Natural killer cell treated with Interleukin-12 subunit alpha and Interleukin-12 subunit beta and Interleukin-15 and Interleukin-18, amount 100 ng/mL, for 72 hours (primary cell): ENCODE measurements at regions not wholly inside any gene's neighbourhood (a gene's known extent, or its start where the extent isn't known, plus 50 kb on each side); places are given as distances from the start of the nearest gene placed in this dataset.

ENCODE experiments used
- ATAC-seq, 2 donors: fragments of 150-1000 bp; cut with Tn5 transposase in 1 of 2; sonication (Bioruptor Pico), chemical (Tn5 transposase) in 1 of 2; 2 replicates each; pipeline ENCODE4 v1.10.0; 2021
- DNase-seq: peaks from one replicate; pipeline ENCODE4 v3.0.0; 2022; ENCODE audit warnings: low spot score
- H3K27ac Mint-ChIP-seq, 2 donors: 1 replicate in 1 of 2; 2 replicates in 1 of 2; pipeline ENCODE4 v1.8.0; 2022; ENCODE audit warnings: mixed read lengths in 2 of 2, mild to moderate bottlenecking in 1 of 2, moderate library complexity in 1 of 2
- H3K27me3 Mint-ChIP-seq, 2 donors: 1 replicate in 1 of 2; 2 replicates in 1 of 2; pipeline ENCODE4 v1.8.0; 2022; ENCODE audit warnings: mixed read lengths in 2 of 2
- H3K36me3 Mint-ChIP-seq: one replicate; pipeline ENCODE4 v1.8.0; 2022; ENCODE audit warnings: mixed read lengths
- H3K4me1 Mint-ChIP-seq, 2 donors: 1 replicate in 1 of 2; 2 replicates in 1 of 2; pipeline ENCODE4 v1.8.0; 2022; ENCODE audit warnings: low read depth in 2 of 2, mixed read lengths in 2 of 2, mild to moderate bottlenecking in 1 of 2
- H3K4me3 Mint-ChIP-seq: one replicate; pipeline ENCODE4 v1.8.0; 2022; ENCODE audit warnings: mixed read lengths
- H3K9me3 Mint-ChIP-seq: 2 replicates; pipeline ENCODE4 v1.8.0; 2022; ENCODE audit warnings: mixed read lengths

- DNase-seq (no peak), ATAC-seq (no peak)
- Mint-ChIP-seq H3K9me3 (no peaks in the 10 kb centered on the region), H3K36me3 (no peaks in the 10 kb centered on the region), H3K4me1 (no peaks in the 10 kb centered on the region), H3K27me3 (peaks cover 14 to 31% of the 10 kb centered on the region in 2 donors), H3K27ac (no peak overlapping the region), H3K4me3 (no peak overlapping the region)
Measured at GRCh38 chr1:4601941-4602340, 52.5 kb upstream of the AJAP1 start.

- no peaks in the 10 kb centered on the region for H3K4me1 Mint-ChIP-seq
- no peak overlapping the region for H3K27ac Mint-ChIP-seq
- H3K9me3 Mint-ChIP-seq: no peaks in the 10 kb centered on the region
- H3K27me3 Mint-ChIP-seq: peaks cover 14 to 31% of the 10 kb centered on the region in 2 donors
- H3K4me3 Mint-ChIP-seq: no peak overlapping the region
- DNase-seq (no peak), ATAC-seq (no peak)
- no peaks in the 10 kb centered on the region for H3K36me3 Mint-ChIP-seq
Measured at GRCh38 chr1:4602462-4603294, 51.7 kb upstream of the AJAP1 start.

GRCh38 chr1:4603295-4604110 lies 50.9 kb upstream of the AJAP1 start:
- H3K36me3 Mint-ChIP-seq: no peaks in the 10 kb centered on the region
- no peaks in the 10 kb centered on the region for H3K4me1 Mint-ChIP-seq
- peaks cover 21 to 38% of the 10 kb centered on the region in 2 donors for H3K27me3 Mint-ChIP-seq
- H3K9me3 Mint-ChIP-seq: no peaks in the 10 kb centered on the region
- ATAC-seq (no peak), DNase-seq (no peak)
- no peak overlapping the region for H3K4me3 Mint-ChIP-seq
- no peak overlapping the region for H3K27ac Mint-ChIP-seq
